PC-3 (cell line): ENCODE measurements at regions not wholly inside any gene's neighbourhood (a gene's known extent, or its start where the extent isn't known, plus 50 kb on each side); places are given as distances from the start of the nearest gene placed in this dataset.

Experiments used
- ATAC-seq: fragments of 200-7000 bp; cut with Tn5 transposase; 2 replicates; pipeline ENCODE4 v1.9.1; 2020; ENCODE audit warnings: mild to moderate bottlenecking, moderate library complexity
- BruUV-seq: library from RNA; stranded (reverse); fragments of 400-500 nt; replicated peaks from 2 replicates; lab custom pipeline; 2021; lab: Mats Ljungman, UMichigan
- CTCF ChIA-PET: fragments of 300-600 bp; sonication (Branson Sonifier 250); formaldehyde crosslinking; loops from one replicate; lab custom pipeline; 2022; ENCODE audit warnings: antibody characterized with exemption; lab: Charles Lee
- POLR2A ChIA-PET: fragments of 300-600 bp; sonication (Branson Sonifier 250); formaldehyde crosslinking; loops from one replicate; lab custom pipeline; 2022; ENCODE audit warnings: antibody characterized with exemption; ENCODE audit not compliant: unreplicated experiment; lab: Charles Lee
- DNase-seq: peaks from one replicate; pipeline ENCODE4 v3.0.0-alpha.2; 2015
- H2AFZ ChIP-seq: fragments of 300-600 bp; sonication (generic); 2 replicates; pipeline ENCODE4 v1.6.0; 2016; ENCODE audit warnings: antibody characterized with exemption, low read length
- H3F3A ChIP-seq: fragments of 300-600 bp; sonication (generic); one replicate; pipeline ENCODE4 v1.6.0; 2017; ENCODE audit warnings: antibody characterized with exemption, low read length, control low read depth, mild to moderate bottlenecking; ENCODE audit not compliant: unreplicated experiment
- H3K27ac ChIP-seq: fragments of 300-600 bp; sonication (generic); 2 replicates; pipeline ENCODE4 v1.5.1; 2016; ENCODE audit warnings: mild to moderate bottlenecking, low read length
- H3K27me3 ChIP-seq: fragments of 300-600 bp; sonication (generic); 2 replicates; pipeline ENCODE4 v1.6.1; 2016; ENCODE audit warnings: low read length, mixed read lengths
- H3K36me3 ChIP-seq: fragments of 300-600 bp; sonication (generic); 2 replicates; pipeline ENCODE4 v1.6.1; 2016; ENCODE audit warnings: low read depth, mixed run types, low read length, mixed read lengths
- H3K4me1 ChIP-seq: fragments of 300-600 bp; sonication (generic); 2 replicates; pipeline ENCODE4 v1.5.1; 2016; ENCODE audit warnings: low read length; ENCODE audit not compliant: insufficient read depth
- H3K4me2 ChIP-seq: fragments of 300-600 bp; sonication (generic); 2 replicates; pipeline ENCODE4 v1.6.0; 2016; ENCODE audit warnings: low read length
- H3K4me3 ChIP-seq: fragments of 300-600 bp; sonication (generic); 2 replicates; pipeline ENCODE4 v1.5.1; 2016; ENCODE audit warnings: mild to moderate bottlenecking, low read length, mixed read lengths
- H3K79me2 ChIP-seq: fragments of 300-600 bp; sonication (generic); 2 replicates; pipeline ENCODE4 v1.6.1; 2017; ENCODE audit warnings: low read length, mixed read lengths
- H3K9ac ChIP-seq: fragments of 300-600 bp; sonication (generic); 2 replicates; pipeline ENCODE4 v1.6.0; 2016; ENCODE audit warnings: mild to moderate bottlenecking, low read length
- H3K9me2 ChIP-seq: fragments of 300-600 bp; sonication (generic); replicated peaks from 2 replicates; pipeline ENCODE4 v1.6.1; 2016; ENCODE audit warnings: mixed run types, low read length, mixed read lengths
- H3K9me3 ChIP-seq: fragments of 300-600 bp; sonication (generic); 2 replicates; pipeline ENCODE4 v1.6.1; 2016; ENCODE audit warnings: low read length, mixed read lengths
- H4K20me1 ChIP-seq: fragments of 300-600 bp; sonication (generic); 2 replicates; pipeline ENCODE4 v1.6.1; 2016; ENCODE audit warnings: low read length, mixed read lengths
- CTCF ChIP-seq: fragments of 300-600 bp; sonication (generic); conservative IDR thresholded peaks from 2 replicates; pipeline ENCODE4 v1.5.1; 2017; ENCODE audit warnings: antibody characterized with exemption, low read depth, mild to moderate bottlenecking, low read length
- EZH2 ChIP-seq: fragments of 300-600 bp; sonication (generic); IDR thresholded peaks from one replicate; pipeline ENCODE4 v1.6.1; 2017; ENCODE audit warnings: antibody characterized with exemption, mild to moderate bottlenecking, low read length; ENCODE audit not compliant: unreplicated experiment
- EZH2phosphoT487 ChIP-seq: fragments of 300-600 bp; sonication (generic); IDR thresholded peaks from 2 replicates; pipeline ENCODE4 v1.6.1; 2018; ENCODE audit warnings: mild to moderate bottlenecking, antibody characterized with exemption, low read length, borderline replicate concordance
- intact Hi-C: fragments of 100-400 bp; cut with micrococcal nuclease; formaldehyde crosslinking; loops from 2 replicates; pipeline ENCODE4 v1.9.0; 2023

- H4K20me1 ChIP-seq, result no peaks in the 10 kb centered on the region
- TF ChIP-seq EZH2 (no peak), CTCF (peak; percentile 19; the same call in 1 of the 2 replicates), EZH2phosphoT487 (no peak)
- no peaks in the 10 kb centered on the region for H3K79me2 ChIP-seq
- H3K27ac ChIP-seq, result no peak overlapping the region
- CTCF ChIA-PET, result no interaction called here
- DNase-seq, result no peak
- H3K27me3 ChIP-seq, result no peaks in the 10 kb centered on the region
- H3K4me3 ChIP-seq, result no peak overlapping the region
- H2AFZ ChIP-seq, result no peak overlapping the region
- no peaks in the 10 kb centered on the region for H3K9me3 ChIP-seq
- POLR2A ChIA-PET, result no interaction called here
- BruUV-seq, result no TSS peak
- no peaks in the 10 kb centered on the region for H3F3A ChIP-seq
- no peaks in the 10 kb centered on the region for H3K36me3 ChIP-seq
- H3K9me2 ChIP-seq, result no peaks in the 10 kb centered on the region
- H3K9ac ChIP-seq, result no peak overlapping the region
- intact Hi-C loops, result no loop called here
- no peak overlapping the region for H3K4me2 ChIP-seq
- H3K4me1 ChIP-seq, result no peaks in the 10 kb centered on the region
- no peak for ATAC-seq
Observed at GRCh38 chr1:187551061-187551460, 722.3 kb downstream of the PLA2G4A start.

GRCh38 chr1:187563191-187563590 lies 734.4 kb downstream of the PLA2G4A start:
- Histone ChIP-seq H4K20me1 (no peaks in the 10 kb centered on the region), H3K27me3 (no peaks in the 10 kb centered on the region), H3K4me2 (no peak overlapping the region), H3K79me2 (no peaks in the 10 kb centered on the region), H3K9me3 (no peaks in the 10 kb centered on the region), H3K9ac (no peak overlapping the region), H3K4me3 (no peak overlapping the region), H3F3A (no peaks in the 10 kb centered on the region), H3K36me3 (no peaks in the 10 kb centered on the region), H3K4me1 (no peaks in the 10 kb centered on the region), H3K27ac (no peak overlapping the region), H2AFZ (no peak overlapping the region), H3K9me2 (no peaks in the 10 kb centered on the region)
- intact Hi-C loops, result no loop called here
- CTCF ChIA-PET, result no interaction called here
- ATAC-seq, result no peak
- no peak for DNase-seq
- TF ChIP-seq EZH2, result no peak
- no peak for TF ChIP-seq CTCF
- TF ChIP-seq EZH2phosphoT487, result no peak
- BruUV-seq, result no TSS peak
- POLR2A ChIA-PET, result no interaction called here

GRCh38 chr1:187566354-187566753 lies 737.6 kb downstream of the PLA2G4A start:
- no peak overlapping the region for H3K9ac ChIP-seq
- no peaks in the 10 kb centered on the region for H3K9me3 ChIP-seq
- no peak for TF ChIP-seq EZH2phosphoT487
- no peak for TF ChIP-seq CTCF
- no peak for TF ChIP-seq EZH2
- H3K4me1 ChIP-seq, result no peaks in the 10 kb centered on the region
- no peak overlapping the region for H2AFZ ChIP-seq
- ChIA-PET CTCF (no interaction called here), POLR2A (no interaction called here)
- no peaks in the 10 kb centered on the region for H4K20me1 ChIP-seq
- no TSS peak for BruUV-seq
- DNase-seq, result no peak
- no peaks in the 10 kb centered on the region for H3K36me3 ChIP-seq
- no peaks in the 10 kb centered on the region for H3K9me2 ChIP-seq
- H3F3A ChIP-seq, result no peaks in the 10 kb centered on the region
- ATAC-seq, result no peak
- H3K4me3 ChIP-seq, result no peak overlapping the region
- intact Hi-C loops, result no loop called here
- no peak overlapping the region for H3K27ac ChIP-seq
- H3K27me3 ChIP-seq, result no peaks in the 10 kb centered on the region
- H3K4me2 ChIP-seq, result no peak overlapping the region
- H3K79me2 ChIP-seq, result no peaks in the 10 kb centered on the region
